ENCODE measurements at regions not wholly inside any gene's neighbourhood (a gene's known extent, or its start where the extent isn't known, plus 50 kb on each side); places are given as distances from the start of the nearest gene placed in this dataset.

DNA sequence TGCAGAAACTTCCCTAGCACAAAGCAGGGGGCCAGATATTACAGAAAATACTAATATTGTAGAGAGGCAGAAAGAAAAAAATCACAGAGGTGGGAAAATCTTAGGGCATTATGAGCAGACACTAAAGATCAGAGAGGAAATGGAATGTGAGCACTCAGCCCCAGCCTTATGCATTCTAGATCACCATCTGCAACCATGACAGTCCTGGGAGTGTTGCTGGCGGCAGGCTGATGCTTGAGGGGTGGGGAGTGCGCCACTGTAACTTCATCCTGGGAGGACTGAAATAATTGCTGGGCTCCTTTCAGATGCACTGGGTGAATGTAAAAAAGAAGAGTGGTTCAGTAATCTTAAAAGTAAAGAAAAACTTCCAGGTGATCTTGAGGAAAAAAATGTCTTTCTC is 427.6 kb upstream of the SEMA6D start:
- Histone ChIP-seq H3K4me3 (ENCODE audit: low read length) (no peak overlapping the region), H3K27me3 (ENCODE audit: control insufficient read depth in 2 of 2, insufficient read depth in 2 of 2, low read length in 2 of 2) (no peaks in the 10 kb centered on the region), H3K4me1 (ENCODE audit: control insufficient read depth in 2 of 2, insufficient read depth in 2 of 2, low read length in 2 of 2) (no peaks in the 10 kb centered on the region), H3K9me3 (ENCODE audit: control insufficient read depth in 2 of 3, low read length in 3 of 3) (no peaks in the 10 kb centered on the region), H3K27ac (ENCODE audit: low read depth, low read length) (no peak overlapping the region), H3K36me3 (ENCODE audit: control insufficient read depth in 2 of 3, insufficient read depth in 3 of 3, low read length in 3 of 3) (no peaks in the 10 kb centered on the region)
- ATAC-seq, result no peak
- intact Hi-C loops (cut with micrococcal nuclease), result no loop called here
- Mint-ChIP-seq H3K4me3 (no peak overlapping the region), H3K27me3 (peaks cover 0 to 5% (median 0%) of the 10 kb centered on the region in 5 donors), H3K9me3 (peaks cover 0 to 12% (median 3%) of the 10 kb centered on the region in 11 donors), H3K36me3 (no peaks in the 10 kb centered on the region), H3K4me1 (peaks cover 0 to 1% (median 0%) of the 10 kb centered on the region in 7 donors), H3K27ac (no peak overlapping the region)
- DNase-seq, result no peak
- CTCF ChIA-PET, result no interaction called here
- POLR2A ChIA-PET, result no interaction called here

GRCh38 chr15:47291767-47292166 is 425.5 kb upstream of the SEMA6D start:
- H3K27ac Mint-ChIP-seq, result no peak overlapping the region
- Histone ChIP-seq H3K36me3 (ENCODE audit: control insufficient read depth in 2 of 3, insufficient read depth in 3 of 3, low read length in 3 of 3) (no peaks in the 10 kb centered on the region), H3K4me1 (ENCODE audit: control insufficient read depth in 2 of 2, insufficient read depth in 2 of 2, low read length in 2 of 2) (no peaks in the 10 kb centered on the region), H3K9me3 (ENCODE audit: control insufficient read depth in 2 of 3, low read length in 3 of 3) (no peaks in the 10 kb centered on the region), H3K4me3 (ENCODE audit: low read length) (no peak overlapping the region), H3K27ac (ENCODE audit: low read depth, low read length) (no peak overlapping the region), H3K27me3 (ENCODE audit: control insufficient read depth in 2 of 2, insufficient read depth in 2 of 2, low read length in 2 of 2) (no peaks in the 10 kb centered on the region)
- no peak for ATAC-seq
- ChIA-PET CTCF (no interaction called here), POLR2A (no interaction called here)
- H3K9me3 Mint-ChIP-seq, result peaks cover 0 to 11% (median 3%) of the 10 kb centered on the region in 11 donors
- intact Hi-C loops (cut with micrococcal nuclease), result no loop called here
- H3K4me1 Mint-ChIP-seq, result peaks cover 0 to 1% (median 0%) of the 10 kb centered on the region in 7 donors
- no peak for DNase-seq
- H3K36me3 Mint-ChIP-seq, result no peaks in the 10 kb centered on the region
- H3K4me3 Mint-ChIP-seq, result no peak overlapping the region
- H3K27me3 Mint-ChIP-seq, result no peaks in the 10 kb centered on the region

DNA sequence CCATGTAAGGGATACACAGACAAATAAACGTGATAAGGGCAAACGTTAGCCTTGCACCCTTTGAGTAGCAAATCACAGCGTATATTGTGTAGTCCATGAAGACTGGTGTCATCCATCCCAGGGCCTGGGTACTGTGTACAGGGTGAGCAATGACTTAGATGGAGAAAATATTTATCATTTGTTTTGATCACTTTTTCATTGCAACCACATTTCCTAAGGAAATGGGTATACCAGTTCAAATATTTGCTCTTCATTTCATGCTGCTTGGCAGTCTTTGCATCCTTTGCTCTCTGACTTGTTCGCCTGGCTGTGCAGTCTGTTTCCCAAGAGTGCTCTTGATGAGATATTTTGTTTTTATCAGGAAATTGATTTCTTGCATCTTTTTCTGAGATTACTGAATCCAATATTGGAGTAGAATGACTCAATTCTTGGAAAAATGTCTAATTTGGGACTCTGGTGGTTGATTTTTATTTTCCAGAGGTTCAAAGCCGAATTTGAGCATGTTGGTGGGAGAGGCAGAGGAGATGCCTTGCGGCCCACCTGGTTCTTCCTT is 424.6 kb upstream of the SEMA6D start:
- peaks cover 0 to 7% (median 0%) of the 10 kb centered on the region in 11 donors for H3K9me3 Mint-ChIP-seq
- DNase-seq, result no peak
- POLR2A ChIA-PET, result no interaction called here
- H3K27me3 ChIP-seq (ENCODE audit: control insufficient read depth in 2 of 2, insufficient read depth in 2 of 2, low read length in 2 of 2), result no peaks in the 10 kb centered on the region
- no peak overlapping the region for H3K27ac Mint-ChIP-seq
- CTCF ChIA-PET, result no interaction called here
- H3K4me3 ChIP-seq (ENCODE audit: low read length), result no peak overlapping the region
- no peaks in the 10 kb centered on the region for H3K27me3 Mint-ChIP-seq
- H3K4me3 Mint-ChIP-seq, result no peak overlapping the region
- no peaks in the 10 kb centered on the region for H3K9me3 ChIP-seq (ENCODE audit: control insufficient read depth in 2 of 3, low read length in 3 of 3)
- no peak overlapping the region for H3K27ac ChIP-seq (ENCODE audit: low read depth, low read length)
- no peak for ATAC-seq
- no peaks in the 10 kb centered on the region for H3K4me1 ChIP-seq (ENCODE audit: control insufficient read depth in 2 of 2, insufficient read depth in 2 of 2, low read length in 2 of 2)
- no peaks in the 10 kb centered on the region for H3K36me3 ChIP-seq (ENCODE audit: control insufficient read depth in 2 of 3, insufficient read depth in 3 of 3, low read length in 3 of 3)
- H3K36me3 Mint-ChIP-seq, result no peaks in the 10 kb centered on the region
- peaks cover 0 to 1% (median 0%) of the 10 kb centered on the region in 7 donors for H3K4me1 Mint-ChIP-seq
- intact Hi-C loops (cut with micrococcal nuclease), result no loop called here

DNA sequence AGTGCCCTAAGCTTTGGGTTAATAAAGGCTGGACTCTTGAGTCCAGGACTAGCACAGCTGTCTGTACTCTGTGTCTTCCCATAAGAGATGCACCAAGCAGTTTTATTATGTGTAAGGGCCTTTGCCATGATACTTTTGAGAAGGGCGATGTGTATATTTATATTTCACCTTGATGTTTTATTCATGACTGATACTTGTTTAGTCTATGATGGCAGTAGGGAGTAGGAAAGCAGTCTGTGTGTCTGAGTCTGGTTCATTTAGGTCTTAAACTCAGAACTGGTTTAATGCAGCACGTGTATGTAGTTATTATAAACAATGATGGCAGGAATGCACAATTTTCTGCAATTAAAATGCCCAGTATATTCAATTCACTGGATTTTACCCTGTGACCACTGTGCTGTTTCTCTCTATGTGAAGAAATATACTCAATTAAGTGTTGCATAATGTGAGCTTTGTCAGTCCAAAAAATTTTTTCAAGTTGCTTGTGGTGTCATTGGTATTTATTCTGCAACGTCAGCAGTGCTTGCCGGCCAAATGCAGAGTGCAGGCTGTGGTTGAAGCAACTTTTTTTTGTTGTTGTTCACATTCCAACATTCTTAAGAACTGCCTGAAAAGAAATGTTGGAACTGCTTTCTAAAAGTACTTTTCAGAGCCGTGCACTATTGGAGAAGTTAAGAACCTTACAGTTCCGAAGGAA is 423.7 kb upstream of the SEMA6D start:
- Mint-ChIP-seq H3K4me1 (peaks cover 0 to 1% (median 0%) of the 10 kb centered on the region in 7 donors), H3K27me3 (peaks cover 0 to 1% (median 0%) of the 10 kb centered on the region in 5 donors), H3K9me3 (peaks cover 0 to 7% (median 0%) of the 10 kb centered on the region in 11 donors), H3K4me3 (no peak overlapping the region), H3K27ac (no peak overlapping the region), H3K36me3 (no peaks in the 10 kb centered on the region)
- Histone ChIP-seq H3K9me3 (ENCODE audit: control insufficient read depth in 2 of 3, low read length in 3 of 3) (no peaks in the 10 kb centered on the region), H3K4me3 (ENCODE audit: low read length) (no peak overlapping the region), H3K36me3 (ENCODE audit: control insufficient read depth in 2 of 3, insufficient read depth in 3 of 3, low read length in 3 of 3) (no peaks in the 10 kb centered on the region), H3K27ac (ENCODE audit: low read depth, low read length) (no peak overlapping the region), H3K27me3 (ENCODE audit: control insufficient read depth in 2 of 2, insufficient read depth in 2 of 2, low read length in 2 of 2) (no peaks in the 10 kb centered on the region), H3K4me1 (ENCODE audit: control insufficient read depth in 2 of 2, insufficient read depth in 2 of 2, low read length in 2 of 2) (no peaks in the 10 kb centered on the region)
- ATAC-seq, result no peak
- intact Hi-C loops (cut with micrococcal nuclease), result no loop called here
- ChIA-PET POLR2A (no interaction called here), CTCF (no interaction called here)
- DNase-seq, result no peak

DNA sequence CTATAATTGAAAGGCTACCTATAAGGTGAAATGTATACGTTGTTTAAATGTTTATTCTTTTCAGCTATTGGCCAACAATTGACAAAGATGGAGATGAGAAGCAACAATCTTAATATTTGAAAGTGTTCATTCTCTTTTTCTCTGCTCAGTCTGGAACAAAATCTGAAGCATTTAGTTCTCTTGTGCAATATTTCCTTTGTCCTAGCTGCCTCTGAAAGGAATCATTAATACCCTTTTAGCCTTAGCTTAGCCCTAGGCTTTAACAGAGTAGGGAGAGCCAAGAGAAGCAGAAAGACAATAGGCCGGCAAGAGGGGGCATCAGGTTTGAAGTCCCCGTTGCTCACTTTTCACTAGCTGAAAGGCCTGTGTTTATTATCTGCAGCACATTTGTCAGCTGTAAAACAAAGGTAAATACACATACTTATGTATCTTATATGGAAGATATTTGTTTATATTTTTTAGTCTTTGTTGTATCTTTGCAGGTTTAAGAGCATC is 422.5 kb upstream of the SEMA6D start:
- POLR2A ChIA-PET, result no interaction called here
- Mint-ChIP-seq H3K4me1 (peaks cover 0 to 1% (median 0%) of the 10 kb centered on the region in 7 donors), H3K4me3 (no peak overlapping the region), H3K27ac (no peak overlapping the region), H3K9me3 (peaks cover 0 to 7% (median 0%) of the 10 kb centered on the region in 11 donors), H3K36me3 (no peaks in the 10 kb centered on the region), H3K27me3 (peaks cover 0 to 13% (median 0%) of the 10 kb centered on the region in 5 donors)
- CTCF ChIA-PET, result no interaction called here
- no peak for DNase-seq
- H3K9me3 ChIP-seq (ENCODE audit: control insufficient read depth in 2 of 3, low read length in 3 of 3), result no peaks in the 10 kb centered on the region
- no peaks in the 10 kb centered on the region for H3K4me1 ChIP-seq (ENCODE audit: control insufficient read depth in 2 of 2, insufficient read depth in 2 of 2, low read length in 2 of 2)
- intact Hi-C loops (cut with micrococcal nuclease), result no loop called here
- H3K36me3 ChIP-seq (ENCODE audit: control insufficient read depth in 2 of 3, insufficient read depth in 3 of 3, low read length in 3 of 3), result no peaks in the 10 kb centered on the region
- H3K4me3 ChIP-seq (ENCODE audit: low read length), result no peak overlapping the region
- H3K27ac ChIP-seq (ENCODE audit: low read depth, low read length), result no peak overlapping the region
- no peak for ATAC-seq
- H3K27me3 ChIP-seq (ENCODE audit: control insufficient read depth in 2 of 2, insufficient read depth in 2 of 2, low read length in 2 of 2), result no peaks in the 10 kb centered on the region

GRCh38 chr15:47296881-47297280 is 420.4 kb upstream of the SEMA6D start:
- no peak for DNase-seq
- Mint-ChIP-seq H3K9me3 (peaks cover 0 to 7% (median 0%) of the 10 kb centered on the region in 11 donors), H3K27ac (no peak overlapping the region), H3K4me1 (peaks cover 0 to 1% (median 0%) of the 10 kb centered on the region in 7 donors), H3K36me3 (no peaks in the 10 kb centered on the region), H3K27me3 (peaks cover 0 to 13% (median 0%) of the 10 kb centered on the region in 5 donors), H3K4me3 (no peak overlapping the region)
- Histone ChIP-seq H3K4me1 (ENCODE audit: control insufficient read depth in 2 of 2, insufficient read depth in 2 of 2, low read length in 2 of 2) (no peaks in the 10 kb centered on the region), H3K4me3 (ENCODE audit: low read length) (no peak overlapping the region), H3K27ac (ENCODE audit: low read depth, low read length) (no peak overlapping the region), H3K9me3 (ENCODE audit: control insufficient read depth in 2 of 3, low read length in 3 of 3) (no peaks in the 10 kb centered on the region), H3K36me3 (ENCODE audit: control insufficient read depth in 2 of 3, insufficient read depth in 3 of 3, low read length in 3 of 3) (no peaks in the 10 kb centered on the region), H3K27me3 (ENCODE audit: control insufficient read depth in 2 of 2, insufficient read depth in 2 of 2, low read length in 2 of 2) (no peaks in the 10 kb centered on the region)
- no peak for ATAC-seq
- intact Hi-C loops (cut with micrococcal nuclease), result no loop called here
- POLR2A ChIA-PET, result no interaction called here
- CTCF ChIA-PET, result no interaction called here

All from naive thymus-derived CD4-positive, alpha-beta T cell (primary cell).